ENCODE measurements at regions not wholly inside any gene's neighbourhood (a gene's known extent, or its start where the extent isn't known, plus 50 kb on each side); places are given as distances from the start of the nearest gene placed in this dataset.

GRCh38 chr2:221144909-221145308 is 427.2 kb downstream of the EPHA4 start:
- no peak for TF ChIP-seq CTCF (IDR thresholded peaks at IDR 0.05)
- no peak for TF ChIP-seq POLR2A (IDR thresholded peaks at IDR 0.05)
- no peak for TF ChIP-seq EP300 (IDR thresholded peaks at IDR 0.05)
